K562 (cell line): ENCODE measurements at regions not wholly inside any gene's neighbourhood (a gene's known extent, or its start where the extent isn't known, plus 50 kb on each side); places are given as distances from the start of the nearest gene placed in this dataset.

Experiments
- ATAC-seq: fragments of 200-7000 bp; cut with Tn5 transposase; 3 replicates; pipeline ENCODE4 v1.9.1; 2020; ENCODE audit warnings: moderate library complexity
- BruUV-seq: library from RNA; stranded (reverse); fragments of 400-500 nt; replicated peaks from 2 replicates; lab custom pipeline; 2021; lab: Mats Ljungman, UMichigan
- CTCF ChIA-PET: fragments of 300-600 bp; formaldehyde crosslinking; extraction: SDS; loops from one replicate; lab custom pipeline; 2021; ENCODE audit warnings: low intra/inter-chr PET ratio; lab: Yijun Ruan, JAX
- POLR2A ChIA-PET: fragments of 300-600, 350-650 bp; sonication (Branson Sonifier 250); formaldehyde crosslinking; extraction: SDS; loops from one replicate; lab custom pipeline; 2021; ENCODE audit warnings: antibody characterized with exemption, inconsistent platforms; lab: Yijun Ruan, JAX
- DNase-seq, 4 experiments: peaks; one replicate each; pipeline versions ENCODE4 v3.0.0 to v3.0.0-alpha.2; 2011 to 2018; ENCODE audit warnings: low spot score in 3 of 4, mixed read lengths in 3 of 4; ENCODE audit errors: extremely low read depth in 1 of 4
- FAIRE-seq: peaks from 2 replicates; lab custom pipeline; 2011; peaks lifted over from hg19 to GRCh38; lab: Jason Lieb, UNC
- H2AFZ ChIP-seq: 2 replicates; pipeline ENCODE4 v1.6.0; 2011; ENCODE audit warnings: low read depth, low read length, control low read depth, inconsistent platforms
- H3K27ac ChIP-seq: fragments of 200-600 bp; 3 replicates; pipeline ENCODE4 v1.8.0; 2011; ENCODE audit warnings: low read depth, mild to moderate bottlenecking, control low read depth, inconsistent platforms, low read length, moderate library complexity, mixed read lengths; ENCODE audit errors: extremely low read depth
- H3K27me3 ChIP-seq, 2 experiments: fragments of 300-600 bp in 1 of 2; 2 replicates in 1 of 2; 3 replicates in 1 of 2; pipeline versions ENCODE4 v1.6.0 to v1.8.0; 2011; ENCODE audit warnings: inconsistent platforms in 2 of 2, low read length in 2 of 2, mild to moderate bottlenecking in 1 of 2, mixed read lengths in 1 of 2, moderate library complexity in 1 of 2; ENCODE audit not compliant: control insufficient read depth in 2 of 2, insufficient read depth in 2 of 2
- H3K36me3 ChIP-seq: fragments of 300-600 bp; 3 replicates; pipeline ENCODE4 v1.8.0; 2011; ENCODE audit warnings: mild to moderate bottlenecking, low read length, inconsistent platforms; ENCODE audit not compliant: control insufficient read depth, insufficient read depth
- H3K4me1 ChIP-seq, 2 experiments: fragments of 200-600 bp in 1 of 2; replicated peaks in 1 of 2; 2 replicates in 1 of 2; 3 replicates in 1 of 2; pipeline versions ENCODE4 v1.5.1 to v1.8.0; 2011; ENCODE audit warnings: inconsistent platforms in 2 of 2, low read length in 2 of 2, mild to moderate bottlenecking in 1 of 2, mixed read lengths in 1 of 2, moderate library complexity in 1 of 2; ENCODE audit not compliant: control insufficient read depth in 2 of 2, insufficient read depth in 2 of 2
- H3K4me2 ChIP-seq: 2 replicates; pipeline ENCODE4 v1.6.1; 2011; ENCODE audit warnings: low read length, control low read depth, inconsistent platforms, mixed read lengths; ENCODE audit not compliant: insufficient read depth
- H3K4me3 ChIP-seq: fragments of 200-600 bp; sonication (generic), shearing (Covaris generic); 2 replicates; pipeline ENCODE4 v1.5.1; 2016; ENCODE audit warnings: control low read depth, inconsistent platforms
- H3K79me2 ChIP-seq: fragments of 200-600 bp; 3 replicates; pipeline ENCODE4 v1.8.0; 2011; ENCODE audit warnings: low read length, inconsistent platforms; ENCODE audit not compliant: control insufficient read depth, insufficient read depth
- H3K9ac ChIP-seq, 2 experiments: 2 replicates each; pipeline versions ENCODE4 v1.6.0 to v1.6.1; 2011; ENCODE audit warnings: low read depth in 2 of 2, low read length in 2 of 2, control low read depth in 1 of 2, inconsistent platforms in 1 of 2, mild to moderate bottlenecking in 1 of 2, mixed read lengths in 1 of 2; ENCODE audit not compliant: insufficient read depth in 1 of 2
- H3K9me1 ChIP-seq: one replicate; pipeline ENCODE4 v1.6.0; 2011; ENCODE audit warnings: inconsistent platforms, mild to moderate bottlenecking, low read length, moderate library complexity; ENCODE audit not compliant: control insufficient read depth, insufficient read depth
- H3K9me3 ChIP-seq: replicated peaks from 2 replicates; pipeline ENCODE4 v1.5.1; 2011; ENCODE audit warnings: low read depth, low read length, inconsistent platforms; ENCODE audit not compliant: control insufficient read depth, insufficient read depth
- H4K20me1 ChIP-seq: replicated peaks from 2 replicates; pipeline ENCODE4 v1.6.1; 2011; ENCODE audit warnings: low read length, inconsistent platforms, mixed read lengths; ENCODE audit not compliant: control insufficient read depth, insufficient read depth
- HINFP ChIP-seq: fragments of 450-650 bp; conservative IDR thresholded peaks from 2 replicates; pipeline ENCODE4 v1.6.1; 2016; ENCODE audit warnings: missing genetic modification characterization, low read depth, mild to moderate bottlenecking, control low read depth, missing compliant biosample characterization
- HSF4 ChIP-seq: fragments of 250-450 bp; sonication (Bioruptor Pico); IDR thresholded peaks from 2 replicates; pipeline ENCODE4 v2.1.2; 2022; ENCODE audit warnings: mild to moderate bottlenecking, moderate library complexity, borderline replicate concordance
- JUND ChIP-seq, 2 experiments: IDR thresholded peaks; 2 replicates in 1 of 2; 3 replicates in 1 of 2; pipeline ENCODE4 v1.6.1; 2011; ENCODE audit warnings: borderline replicate concordance in 2 of 2, low read depth in 2 of 2, low read length in 2 of 2, improper control_type of control experiment in 1 of 2, missing biosample characterization in 1 of 2, missing genetic modification characterization in 1 of 2, missing genetic modification reagents in 1 of 2
- NR2C2 ChIP-seq, 2 experiments: fragments of 200-800 bp in 1 of 2; sonication (Bioruptor generic) in 1 of 2; sonication (generic) in 1 of 2; formaldehyde crosslinking in 1 of 2; IDR thresholded peaks; 2 replicates each; pipeline versions ENCODE4 v1.6.1 to v1.8.0; 2016 to 2022; ENCODE audit warnings: mild to moderate bottlenecking in 1 of 2, missing compliant biosample characterization in 1 of 2, missing genetic modification characterization in 1 of 2, missing genetic modification reagents in 1 of 2
- PBX2 ChIP-seq, 2 experiments: IDR thresholded peaks in 1 of 2; conservative IDR thresholded peaks in 1 of 2; 2 replicates each; pipeline ENCODE4 v1.6.1; 2016; ENCODE audit warnings: low read depth in 2 of 2, mild to moderate bottlenecking in 1 of 2, missing compliant biosample characterization in 1 of 2, missing genetic modification characterization in 1 of 2, moderate library complexity in 1 of 2
- ZBTB1 ChIP-seq: sonication (generic); formaldehyde crosslinking; IDR thresholded peaks from 2 replicates; pipeline ENCODE4 v1.8.1; 2023; ENCODE audit warnings: missing genetic modification reagents, low read depth, mild to moderate bottlenecking, borderline replicate concordance
- WGBS: fragments of 100-300 bp; shearing (Covaris generic); methylation state at CpG from one replicate; pipeline ENCODE4 v1.1.6; 2016; ENCODE audit warnings: low coverage, mixed read lengths; ENCODE audit not compliant: insufficient coverage; ENCODE audit errors: missing lambda C conversion rate; 5-methylcytosine and 5-hydroxymethylcytosine counted together
- in situ Hi-C: fragments of 300-500 bp; cut with MboI; formaldehyde crosslinking; loops from 4 replicates; pipeline ENCODE4 v1.15.0; 2018; ENCODE audit warnings: inconsistent platforms, mixed read lengths
- intact Hi-C: fragments of 100-400 bp; cut with micrococcal nuclease; formaldehyde crosslinking; loops from 2 replicates; pipeline ENCODE4 v1.14.2; 2022

- in situ Hi-C loops: no loop called here
- H3K36me3 ChIP-seq: no peaks in the 10 kb centered on the region
- H3K4me1 ChIP-seq: no peaks in the 10 kb centered on the region
- TF ChIP-seq HSF4 (CRISPR knock-in tag) (no peak), PBX2 (CRISPR knock-in tag; IDR thresholded peaks at IDR 0.05; ENCODE audit: low read depth) (no peak), PBX2 (tag; conservative IDR thresholded peaks at IDR 0.05; ENCODE audit: low read depth) (peak; percentile 70), NR2C2 (CRISPR knock-in tag; IDR thresholded peaks at IDR 0.05) (no peak), NR2C2 (tag; IDR thresholded peaks at IDR 0.05) (peak; percentile 54; the same call in 1 of the 2 replicates), ZBTB1 (CRISPR knock-in tag) (no peak), HINFP (tag) (peak; percentile 47; the same call in 1 of the 2 replicates), JUND (IDR thresholded peaks at IDR 0.05; ENCODE audit: borderline replicate concordance, low read depth, low read length) (no peak), JUND (tag; IDR thresholded peaks at IDR 0.05; ENCODE audit: borderline replicate concordance, low read depth, low read length) (no peak)
- no peak overlapping the region for H3K27ac ChIP-seq
- H3K79me2 ChIP-seq: no peaks in the 10 kb centered on the region
- WGBS: 5% methylated on average over 4 of the region's 4 CpGs
- CTCF ChIA-PET: no interaction called here
- H3K4me2 ChIP-seq: no peak overlapping the region
- peaks cover 2 to 5% of the 10 kb centered on the region in 2 experiments; a peak in 4 of 5 replicates for H3K27me3 ChIP-seq
- DNase-seq (no peak), ATAC-seq (no peak), FAIRE-seq (no peak)
- H3K9me3 ChIP-seq: no peaks in the 10 kb centered on the region
- H2AFZ ChIP-seq: peak overlapping the region; percentile 3; the same call in 1 of the 2 replicates
- H3K4me3 ChIP-seq: no peak overlapping the region
- intact Hi-C loops: no loop called here
- POLR2A ChIA-PET: interaction anchor here (1.1 kb wide), 1 partner anchor 10 kb away, joined by 4 read pairs; no protein-coding TSS in a partner anchor
- H3K9me1 ChIP-seq: no peaks in the 10 kb centered on the region
- BruUV-seq: no TSS peak
- no peak overlapping the region for H3K9ac ChIP-seq
- no peaks in the 10 kb centered on the region for H4K20me1 ChIP-seq
These were observed 75.8 kb upstream of the HIF1A start for GRCh38 chr14:61619494-61619893.
